ENCODE measurements at regions not wholly inside any gene's neighbourhood (a gene's known extent, or its start where the extent isn't known, plus 50 kb on each side); places are given as distances from the start of the nearest gene placed in this dataset.

- H3K9me3 Mint-ChIP-seq (ENCODE audit: low read depth): peaks cover 14% of the 10 kb centered on the region
- H3K4me3 Mint-ChIP-seq (ENCODE audit: low read depth): no peak overlapping the region
- H3K27me3 Mint-ChIP-seq: peaks cover 2% of the 10 kb centered on the region
- H3K36me3 Mint-ChIP-seq (ENCODE audit: insufficient read depth): no peaks in the 10 kb centered on the region
- H3K4me1 Mint-ChIP-seq (ENCODE audit: low read depth): no peaks in the 10 kb centered on the region
- DNase-seq (ENCODE audit: low spot score, unreplicated experiment): no peak
- no peak overlapping the region for H3K27ac Mint-ChIP-seq
- no peak for TF ChIP-seq CTCF (IDR thresholded peaks at IDR 0.05; ENCODE audit: unreplicated experiment)
These were observed 119.8 kb downstream of the OAT start for GRCh38 chr10:124298891-124299290.

- no peak overlapping the region for H3K27ac Mint-ChIP-seq
- peaks cover 2% of the 10 kb centered on the region for H3K27me3 Mint-ChIP-seq
- peaks cover 14% of the 10 kb centered on the region for H3K9me3 Mint-ChIP-seq (ENCODE audit: low read depth)
- no peak overlapping the region for H3K4me3 Mint-ChIP-seq (ENCODE audit: low read depth)
- H3K36me3 Mint-ChIP-seq (ENCODE audit: insufficient read depth): no peaks in the 10 kb centered on the region
- TF ChIP-seq CTCF (IDR thresholded peaks at IDR 0.05; ENCODE audit: unreplicated experiment): no peak
- no peaks in the 10 kb centered on the region for H3K4me1 Mint-ChIP-seq (ENCODE audit: low read depth)
- no peak for DNase-seq (ENCODE audit: low spot score, unreplicated experiment)
These were observed 121.6 kb downstream of the OAT start for GRCh38 chr10:124296813-124297788.

GRCh38 chr10:124296121-124296812, 122.5 kb downstream of the OAT start:
- no peak overlapping the region for H3K4me3 Mint-ChIP-seq (ENCODE audit: low read depth)
- H3K9me3 Mint-ChIP-seq (ENCODE audit: low read depth): peaks cover 11% of the 10 kb centered on the region
- DNase-seq (ENCODE audit: low spot score, unreplicated experiment): no peak
- TF ChIP-seq CTCF (IDR thresholded peaks at IDR 0.05; ENCODE audit: unreplicated experiment): no peak
- no peaks in the 10 kb centered on the region for H3K4me1 Mint-ChIP-seq (ENCODE audit: low read depth)
- H3K27me3 Mint-ChIP-seq: peaks cover 2% of the 10 kb centered on the region
- no peaks in the 10 kb centered on the region for H3K36me3 Mint-ChIP-seq (ENCODE audit: insufficient read depth)
- no peak overlapping the region for H3K27ac Mint-ChIP-seq

GRCh38 chr10:124294811-124295770, 123.6 kb downstream of the OAT start:
- H3K27me3 Mint-ChIP-seq: peaks cover 2% of the 10 kb centered on the region
- H3K27ac Mint-ChIP-seq: no peak overlapping the region
- H3K36me3 Mint-ChIP-seq (ENCODE audit: insufficient read depth): no peaks in the 10 kb centered on the region
- peaks cover under 1% of the 10 kb centered on the region for H3K9me3 Mint-ChIP-seq (ENCODE audit: low read depth)
- TF ChIP-seq CTCF (IDR thresholded peaks at IDR 0.05; ENCODE audit: unreplicated experiment): no peak
- H3K4me1 Mint-ChIP-seq (ENCODE audit: low read depth): no peaks in the 10 kb centered on the region
- no peak overlapping the region for H3K4me3 Mint-ChIP-seq (ENCODE audit: low read depth)
- DNase-seq (ENCODE audit: low spot score, unreplicated experiment): no peak
